ENCODE measurements at regions not wholly inside any gene's neighbourhood (a gene's known extent, or its start where the extent isn't known, plus 50 kb on each side); places are given as distances from the start of the nearest gene placed in this dataset.

GRCh38 chr22:48192071-48192470 is 1429.6 kb downstream of the TBC1D22A start:
- Mint-ChIP-seq H3K4me1 (peaks cover 10% of the 10 kb centered on the region), H3K36me3 (ENCODE audit: low read depth) (peaks cover 12% of the 10 kb centered on the region; the same call in 2 of the 3 replicates), H3K27me3 (ENCODE audit: insufficient read depth, low read depth, poor library complexity) (peaks cover 4% of the 10 kb centered on the region), H3K9me3 (peaks cover 25% of the 10 kb centered on the region), H3K4me3 (no peak overlapping the region), H3K27ac (no peak overlapping the region)
- no peak overlapping the region for H3K27ac ChIP-seq (ENCODE audit: low read depth)
- ATAC-seq (no peak), DNase-seq (ENCODE audit: low spot score) (no peak)
- no peaks in the 10 kb centered on the region for H3K4me1 ChIP-seq (ENCODE audit: insufficient read depth)
- no peak overlapping the region for H2AFZ ChIP-seq
- H3K36me3 ChIP-seq (ENCODE audit: insufficient read depth): no peaks in the 10 kb centered on the region
- no peaks in the 10 kb centered on the region for H3F3A ChIP-seq (replicated peaks; ENCODE audit: low read depth)
- no peaks in the 10 kb centered on the region for H3K27me3 ChIP-seq (ENCODE audit: insufficient read depth)
- TF ChIP-seq REST (IDR thresholded peaks at IDR 0.05; ENCODE audit: unreplicated experiment): no peak
- no peak for TF ChIP-seq ZNF462 (CRISPR knock-in tag; IDR thresholded peaks at IDR 0.05)
- no peak for TF ChIP-seq POLR2AphosphoS5 (IDR thresholded peaks at IDR 0.05; ENCODE audit: low read depth)
- no peak for TF ChIP-seq JUNB (IDR thresholded peaks at IDR 0.05; ENCODE audit: unreplicated experiment)
- TF ChIP-seq NANOG (IDR thresholded peaks at IDR 0.05; ENCODE audit: borderline replicate concordance): no peak
- TF ChIP-seq EZH2 (IDR thresholded peaks at IDR 0.05; ENCODE audit: low read depth, unreplicated experiment): no peak
- TF ChIP-seq CREB1 (CRISPR knock-in tag; IDR thresholded peaks at IDR 0.05; ENCODE audit: low read depth): no peak
- no peak for TF ChIP-seq STAT1 (IDR thresholded peaks at IDR 0.05; ENCODE audit: unreplicated experiment)
- TF ChIP-seq ZNF331 (CRISPR knock-in tag; IDR thresholded peaks at IDR 0.05; ENCODE audit: low read depth): no peak
- no peaks in the 10 kb centered on the region for H4K20me1 ChIP-seq (replicated peaks; ENCODE audit: insufficient read depth)
- no peak overlapping the region for H3K4me3 ChIP-seq
- no peaks in the 10 kb centered on the region for H3K9me2 ChIP-seq (ENCODE audit: insufficient read depth)
- no peak overlapping the region for H3K4me2 ChIP-seq
- H3K79me2 ChIP-seq (replicated peaks; ENCODE audit: insufficient read depth): no peaks in the 10 kb centered on the region

Data from GM23338 (cell line).